CD8-positive, alpha-beta memory T cell (primary cell): ENCODE measurements at regions not wholly inside any gene's neighbourhood (a gene's known extent, or its start where the extent isn't known, plus 50 kb on each side); places are given as distances from the start of the nearest gene placed in this dataset.

Experiments
- CTCF ChIA-PET: fragments of 350-600 bp; sonication (Branson Sonifier 250); formaldehyde crosslinking; loops from one replicate; lab custom pipeline; 2021; ENCODE audit warnings: antibody characterized with exemption; lab: Charles Lee
- POLR2A ChIA-PET: fragments of 350-600 bp; sonication (Branson Sonifier 250); formaldehyde crosslinking; loops from one replicate; lab custom pipeline; 2021; ENCODE audit warnings: antibody characterized with exemption; lab: Charles Lee
- DNase-seq, 5 donors: peaks; one replicate each; pipeline versions ENCODE4 v3.0.0 to v3.0.0-alpha.2; 2020 to 2022; ENCODE audit warnings: mixed read lengths in 1 of 5
- H3K27ac ChIP-seq: one replicate; pipeline ENCODE4 v1.7.0; 2013; ENCODE audit warnings: low read depth, mild to moderate bottlenecking, low read length, moderate library complexity
- H3K27me3 ChIP-seq: 2 replicates; pipeline ENCODE4 v1.7.0; 2013; ENCODE audit warnings: low read length, mild to moderate bottlenecking; ENCODE audit not compliant: insufficient read depth, poor library complexity, severe bottlenecking
- H3K36me3 ChIP-seq: 2 replicates; pipeline ENCODE4 v1.7.0; 2013; ENCODE audit warnings: mild to moderate bottlenecking, low read length, moderate library complexity; ENCODE audit not compliant: insufficient read depth
- H3K4me1 ChIP-seq: 2 replicates; pipeline ENCODE4 v1.7.0; 2013; ENCODE audit warnings: mild to moderate bottlenecking, low read length, moderate library complexity; ENCODE audit not compliant: insufficient read depth
- H3K4me3 ChIP-seq: 2 replicates; pipeline ENCODE4 v1.7.0; 2013; ENCODE audit warnings: mild to moderate bottlenecking, low read length
- H3K9me3 ChIP-seq: 2 replicates; pipeline ENCODE4 v1.7.0; 2013; ENCODE audit warnings: mild to moderate bottlenecking, low read length
- H3K27ac Mint-ChIP-seq, 8 donors: one replicate each; pipeline ENCODE4 v1.8.0; 2020 to 2021; ENCODE audit warnings: mixed read lengths in 8 of 8, mild to moderate bottlenecking in 6 of 8, inconsistent platforms in 3 of 8, moderate library complexity in 3 of 8
- H3K27me3 Mint-ChIP-seq, 2 donors: one replicate each; pipeline ENCODE4 v1.8.0; 2020 to 2021; ENCODE audit warnings: mixed read lengths in 2 of 2, mild to moderate bottlenecking in 1 of 2, moderate library complexity in 1 of 2
- H3K36me3 Mint-ChIP-seq, 3 donors: one replicate each; pipeline ENCODE4 v1.8.0; 2020 to 2021; ENCODE audit warnings: mixed read lengths in 3 of 3, inconsistent platforms in 1 of 3, mild to moderate bottlenecking in 1 of 3
- H3K4me1 Mint-ChIP-seq, 3 donors: one replicate each; pipeline ENCODE4 v1.8.0; 2020 to 2021; ENCODE audit warnings: mixed read lengths in 3 of 3, inconsistent platforms in 1 of 3, mild to moderate bottlenecking in 1 of 3
- H3K4me3 Mint-ChIP-seq, 7 donors: one replicate each; pipeline ENCODE4 v1.8.0; 2020 to 2021; ENCODE audit warnings: mixed read lengths in 7 of 7, mild to moderate bottlenecking in 6 of 7, moderate library complexity in 4 of 7, inconsistent platforms in 2 of 7
- H3K9me3 Mint-ChIP-seq, 5 donors: one replicate each; pipeline ENCODE4 v1.8.0; 2020 to 2022; ENCODE audit warnings: mixed read lengths in 5 of 5, mild to moderate bottlenecking in 3 of 5, moderate library complexity in 2 of 5, inconsistent platforms in 1 of 5

DNA sequence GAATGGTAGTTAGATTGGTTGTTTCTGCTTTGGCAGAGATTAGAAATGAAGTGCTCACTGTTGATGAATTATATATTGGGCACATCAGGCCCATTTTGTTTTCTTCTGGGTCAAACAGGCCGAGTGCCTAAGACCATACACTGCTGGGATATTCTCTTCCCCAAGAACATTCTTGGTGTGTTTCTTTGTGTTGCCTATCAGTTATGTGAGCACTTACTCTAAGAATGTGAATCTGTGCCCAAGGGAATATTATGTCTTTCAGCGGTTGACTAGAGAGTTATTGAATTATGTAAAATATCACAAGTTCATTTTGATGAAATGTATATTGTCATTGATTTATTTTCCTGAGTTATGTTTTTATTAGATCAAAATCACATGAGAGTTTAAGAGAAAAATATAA is 255.5 kb upstream of the SMIM30 start:
- Histone ChIP-seq H3K27ac (no peak overlapping the region), H3K9me3 (no peaks in the 10 kb centered on the region), H3K4me1 (no peaks in the 10 kb centered on the region), H3K36me3 (no peaks in the 10 kb centered on the region), H3K27me3 (no peaks in the 10 kb centered on the region), H3K4me3 (no peak overlapping the region)
- no peaks in the 10 kb centered on the region for H3K36me3 Mint-ChIP-seq
- no peak overlapping the region for H3K27ac Mint-ChIP-seq
- H3K4me1 Mint-ChIP-seq: no peaks in the 10 kb centered on the region
- peaks cover 0 to 3% of the 10 kb centered on the region in 2 donors for H3K27me3 Mint-ChIP-seq
- CTCF ChIA-PET: no interaction called here
- no peak for DNase-seq
- H3K9me3 Mint-ChIP-seq: no peaks in the 10 kb centered on the region
- POLR2A ChIA-PET: no interaction called here
- no peak overlapping the region for H3K4me3 Mint-ChIP-seq

DNA sequence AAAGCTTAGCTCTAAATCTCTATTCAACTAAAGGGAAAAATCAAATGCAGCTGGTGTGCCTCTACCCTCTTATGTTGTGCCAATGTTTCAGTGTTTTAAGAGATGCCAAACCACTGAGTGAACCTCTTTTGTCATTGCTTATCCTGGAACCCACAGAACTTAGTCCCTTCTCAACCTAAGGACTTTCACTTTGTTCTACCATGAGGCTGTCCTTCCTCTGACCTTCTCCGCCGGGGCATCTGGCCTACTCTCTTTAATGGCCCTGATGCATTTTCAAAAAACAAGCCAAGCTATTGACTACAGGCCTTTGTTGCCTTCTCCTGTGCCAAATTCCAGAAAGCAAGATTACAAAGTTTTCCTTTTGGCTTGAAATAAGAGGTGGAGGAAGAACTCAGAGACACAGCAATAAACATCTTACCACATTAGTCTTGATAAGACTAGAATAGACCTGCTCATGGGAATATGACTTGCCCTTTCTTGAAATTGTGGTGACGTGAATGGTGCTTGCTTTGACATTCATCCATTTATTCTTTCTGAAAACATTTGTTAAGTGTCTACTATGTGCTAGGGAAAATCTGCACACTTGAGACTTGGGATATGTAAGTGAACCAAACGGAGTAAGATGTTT is 253.2 kb upstream of the SMIM30 start:
- no peaks in the 10 kb centered on the region for H3K36me3 ChIP-seq
- POLR2A ChIA-PET: no interaction called here
- no peaks in the 10 kb centered on the region for H3K9me3 Mint-ChIP-seq

DNA sequence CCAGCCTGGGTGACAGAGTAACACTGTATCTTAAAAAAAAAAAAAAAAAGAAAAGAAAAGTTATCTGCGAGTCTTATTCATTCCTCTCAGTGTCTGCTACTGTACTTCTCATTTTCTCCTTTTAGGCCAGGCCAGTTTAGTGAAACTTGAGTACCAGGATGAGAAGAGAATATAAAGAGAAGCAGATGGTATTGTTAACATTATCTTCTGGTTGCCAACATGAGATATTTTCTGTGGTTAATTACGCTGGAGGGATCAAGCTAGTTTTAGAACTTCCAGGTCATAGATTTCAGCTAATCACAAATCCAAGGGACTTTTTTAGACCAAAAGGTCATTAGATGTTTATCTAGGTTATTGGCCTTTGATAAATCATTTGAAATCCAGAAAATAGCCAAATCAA is 252.6 kb upstream of the SMIM30 start:
- no peaks in the 10 kb centered on the region for H3K36me3 ChIP-seq
- Mint-ChIP-seq H3K4me3 (no peak overlapping the region), H3K27ac (no peak overlapping the region), H3K36me3 (no peaks in the 10 kb centered on the region), H3K4me1 (no peaks in the 10 kb centered on the region), H3K9me3 (no peaks in the 10 kb centered on the region), H3K27me3 (no peaks in the 10 kb centered on the region)
- H3K4me1 ChIP-seq: no peaks in the 10 kb centered on the region
- H3K4me3 ChIP-seq: no peak overlapping the region
- H3K9me3 ChIP-seq: no peaks in the 10 kb centered on the region
- DNase-seq: no peak
- POLR2A ChIA-PET: no interaction called here
- no peak overlapping the region for H3K27ac ChIP-seq
- H3K27me3 ChIP-seq: no peaks in the 10 kb centered on the region
- CTCF ChIA-PET: no interaction called here

More for the DNA sequence above, 253.2 kb upstream of the SMIM30 start:
- Histone ChIP-seq H3K27me3 (no peaks in the 10 kb centered on the region), H3K4me3 (no peak overlapping the region), H3K9me3 (no peaks in the 10 kb centered on the region), H3K27ac (no peak overlapping the region), H3K4me1 (no peaks in the 10 kb centered on the region)
- Mint-ChIP-seq H3K27me3 (no peaks in the 10 kb centered on the region), H3K27ac (no peak overlapping the region), H3K36me3 (no peaks in the 10 kb centered on the region), H3K4me1 (no peaks in the 10 kb centered on the region), H3K4me3 (no peak overlapping the region)
- DNase-seq: no peak
- CTCF ChIA-PET: no interaction called here

DNA sequence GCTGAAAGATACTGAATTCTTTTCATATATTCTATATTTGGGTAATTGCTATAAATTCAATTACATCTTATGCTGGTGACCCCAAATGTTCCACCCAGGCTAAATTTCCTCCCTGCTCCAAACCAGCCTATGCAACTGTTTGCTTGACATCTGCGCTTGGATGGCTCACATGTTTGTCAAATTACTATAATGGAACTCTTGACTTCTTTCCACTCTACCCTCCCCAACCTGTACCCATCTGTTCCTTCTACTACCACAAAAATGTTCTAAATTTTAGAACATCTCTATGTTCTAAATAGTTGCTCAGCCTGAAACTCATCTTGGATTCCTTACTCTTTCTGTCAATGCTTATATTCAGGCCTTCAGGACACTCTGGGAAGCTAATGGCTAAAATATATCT is 249.9 kb upstream of the SMIM30 start:
- no peaks in the 10 kb centered on the region for H3K36me3 Mint-ChIP-seq
- no peaks in the 10 kb centered on the region for H3K27me3 Mint-ChIP-seq
- Histone ChIP-seq H3K36me3 (no peaks in the 10 kb centered on the region), H3K4me1 (no peaks in the 10 kb centered on the region), H3K9me3 (no peaks in the 10 kb centered on the region), H3K4me3 (no peak overlapping the region), H3K27me3 (no peaks in the 10 kb centered on the region), H3K27ac (no peak overlapping the region)
- H3K4me3 Mint-ChIP-seq: no peak overlapping the region
- ChIA-PET POLR2A (no interaction called here), CTCF (no interaction called here)
- H3K27ac Mint-ChIP-seq: no peak overlapping the region
- H3K4me1 Mint-ChIP-seq: no peaks in the 10 kb centered on the region
- DNase-seq: no peak
- no peaks in the 10 kb centered on the region for H3K9me3 Mint-ChIP-seq

DNA sequence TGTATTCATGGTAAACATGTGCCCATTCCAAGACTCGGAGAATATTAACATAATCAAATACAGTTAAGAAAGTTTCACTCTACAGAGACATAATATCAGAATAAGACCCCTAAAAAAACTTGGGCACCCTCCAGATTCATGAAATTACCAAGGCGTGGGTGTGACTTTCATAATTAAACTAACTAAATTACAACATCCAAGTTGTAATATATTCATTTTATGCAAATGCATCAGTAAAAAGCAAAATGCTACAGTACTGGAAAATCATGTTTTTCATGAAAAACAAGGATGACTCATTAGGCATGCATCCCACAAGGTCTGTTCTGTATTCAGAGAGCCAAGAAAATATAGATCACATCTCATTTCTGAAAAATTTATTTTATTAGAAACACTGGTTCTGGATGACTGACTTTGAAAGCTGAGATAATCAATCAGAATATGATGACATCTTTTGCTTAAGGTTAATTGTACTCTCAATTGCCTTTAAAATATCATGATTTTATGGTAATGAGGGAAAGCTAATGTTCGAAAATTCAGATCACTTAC is 248.8 kb upstream of the SMIM30 start:
- H3K4me1 Mint-ChIP-seq: no peaks in the 10 kb centered on the region
- Histone ChIP-seq H3K4me1 (no peaks in the 10 kb centered on the region), H3K9me3 (no peaks in the 10 kb centered on the region), H3K27ac (no peak overlapping the region), H3K36me3 (no peaks in the 10 kb centered on the region), H3K4me3 (no peak overlapping the region), H3K27me3 (no peaks in the 10 kb centered on the region)
- no peak for DNase-seq
- H3K36me3 Mint-ChIP-seq: no peaks in the 10 kb centered on the region
- no peak overlapping the region for H3K27ac Mint-ChIP-seq
- CTCF ChIA-PET: no interaction called here
- POLR2A ChIA-PET: no interaction called here
- no peak overlapping the region for H3K4me3 Mint-ChIP-seq
- H3K9me3 Mint-ChIP-seq: no peaks in the 10 kb centered on the region
- H3K27me3 Mint-ChIP-seq: no peaks in the 10 kb centered on the region

DNA sequence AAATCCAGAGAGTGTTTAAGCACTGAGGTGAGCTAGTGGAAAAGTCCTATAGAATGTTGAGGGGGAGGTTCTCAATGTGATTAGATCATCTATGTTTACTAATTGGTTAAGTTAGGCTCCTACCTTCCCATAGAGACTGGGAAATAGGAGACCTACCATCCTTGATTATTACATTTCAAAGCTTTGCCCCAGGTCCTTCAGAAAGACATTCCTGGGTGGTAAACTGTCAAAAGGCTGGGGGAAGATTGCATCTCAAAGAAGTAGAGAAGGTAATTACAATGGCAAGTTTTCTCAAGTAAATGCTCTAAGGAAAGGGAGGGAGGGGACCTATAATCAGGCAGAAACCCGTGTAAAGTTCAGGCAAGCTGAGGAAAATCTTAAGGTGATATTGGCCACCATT is 247.8 kb upstream of the SMIM30 start:
- Mint-ChIP-seq H3K4me3 (no peak overlapping the region), H3K27ac (no peak overlapping the region), H3K27me3 (no peaks in the 10 kb centered on the region), H3K4me1 (no peaks in the 10 kb centered on the region), H3K36me3 (no peaks in the 10 kb centered on the region), H3K9me3 (no peaks in the 10 kb centered on the region)
- Histone ChIP-seq H3K27ac (no peak overlapping the region), H3K9me3 (no peaks in the 10 kb centered on the region), H3K27me3 (no peaks in the 10 kb centered on the region), H3K4me3 (no peak overlapping the region), H3K36me3 (no peaks in the 10 kb centered on the region), H3K4me1 (no peaks in the 10 kb centered on the region)
- POLR2A ChIA-PET: no interaction called here
- CTCF ChIA-PET: no interaction called here
- no peak for DNase-seq

DNA sequence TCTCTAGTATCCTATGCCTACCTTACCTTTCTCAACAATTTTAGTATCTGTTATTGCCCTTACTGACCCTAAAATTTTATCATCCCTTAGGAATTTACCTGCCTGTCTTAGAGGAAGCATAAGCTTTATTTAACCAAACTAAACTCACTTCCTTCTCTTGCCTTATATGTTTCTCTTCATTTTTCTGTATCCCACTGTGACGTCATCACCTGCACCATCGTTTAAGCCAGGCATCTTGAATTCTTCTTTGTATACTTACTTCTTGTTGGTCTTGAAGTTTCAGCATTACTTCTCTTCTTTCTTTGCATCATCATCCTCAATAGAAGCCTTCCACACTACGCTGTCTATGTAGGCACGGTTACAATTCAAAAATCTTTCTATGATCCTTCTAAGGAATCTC is 231.0 kb upstream of the SMIM30 start:
- Histone ChIP-seq H3K4me1 (no peaks in the 10 kb centered on the region), H3K27me3 (no peaks in the 10 kb centered on the region), H3K36me3 (no peaks in the 10 kb centered on the region), H3K9me3 (no peaks in the 10 kb centered on the region), H3K4me3 (no peak overlapping the region), H3K27ac (no peak overlapping the region)
- H3K9me3 Mint-ChIP-seq: no peaks in the 10 kb centered on the region
- ChIA-PET POLR2A (no interaction called here), CTCF (no interaction called here)
- no peaks in the 10 kb centered on the region for H3K27me3 Mint-ChIP-seq
- no peaks in the 10 kb centered on the region for H3K36me3 Mint-ChIP-seq
- no peak for DNase-seq
- H3K27ac Mint-ChIP-seq: peak overlapping the region in 1 of 8 donors; percentile 2
- H3K4me3 Mint-ChIP-seq: no peak overlapping the region
- H3K4me1 Mint-ChIP-seq: no peaks in the 10 kb centered on the region

DNA sequence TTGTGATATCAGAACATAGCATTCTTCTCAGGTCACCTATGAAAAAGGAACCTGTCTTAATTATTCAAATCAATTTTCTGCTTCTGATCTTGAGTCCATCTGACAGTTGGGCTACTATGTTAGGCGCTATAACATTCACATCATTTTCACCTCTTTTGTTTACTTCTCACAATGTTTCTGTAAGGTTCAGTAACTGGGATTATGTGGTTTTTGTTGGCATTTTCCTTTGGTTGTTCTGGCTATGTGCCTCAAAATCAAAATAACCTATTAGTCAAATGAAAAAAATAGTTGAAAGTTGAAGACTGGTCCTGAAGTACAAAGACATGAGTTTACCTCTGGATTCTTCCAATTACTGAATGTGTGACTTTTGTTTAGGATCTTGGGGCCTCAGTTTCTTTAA is 221.3 kb upstream of the SMIM30 start:
- Histone ChIP-seq H3K27ac (no peak overlapping the region), H3K4me3 (no peak overlapping the region), H3K36me3 (no peaks in the 10 kb centered on the region), H3K4me1 (no peaks in the 10 kb centered on the region), H3K9me3 (no peaks in the 10 kb centered on the region), H3K27me3 (no peaks in the 10 kb centered on the region)
- Mint-ChIP-seq H3K4me3 (no peak overlapping the region), H3K4me1 (no peaks in the 10 kb centered on the region), H3K36me3 (peaks cover 0 to 2% (median 0%) of the 10 kb centered on the region in 3 donors), H3K9me3 (peaks cover 0 to 4% (median 0%) of the 10 kb centered on the region in 5 donors), H3K27ac (no peak overlapping the region), H3K27me3 (no peaks in the 10 kb centered on the region)
- no peak for DNase-seq
- POLR2A ChIA-PET: no interaction called here
- CTCF ChIA-PET: no interaction called here
